ENCODE measurements at regions not wholly inside any gene's neighbourhood (a gene's known extent, or its start where the extent isn't known, plus 50 kb on each side); places are given as distances from the start of the nearest gene placed in this dataset.

- Mint-ChIP-seq H3K9me3 (ENCODE audit: low read depth) (peaks cover 2% of the 10 kb centered on the region), H3K4me1 (no peaks in the 10 kb centered on the region), H3K36me3 (ENCODE audit: low read depth) (no peaks in the 10 kb centered on the region), H3K27ac (no peak overlapping the region), H3K27me3 (peaks cover 4% of the 10 kb centered on the region), H3K4me3 (no peak overlapping the region)
- DNase-seq (no peak), ATAC-seq (no peak)
- intact Hi-C loops (cut with DNase I, micrococcal nuclease): no loop called here
- ChIA-PET POLR2A (no interaction called here), CTCF (no interaction called here)
Observed at GRCh38 chr3:146655333-146655996, 50.3 kb upstream of the PLSCR5 start.
